Stimulated activated CD4-positive, alpha-beta T cell treated with anti-CD3 and anti-CD28 coated beads, Interleukin-15, amount 100 ng/mL, for 48 hours (primary cell): ENCODE measurements at regions not wholly inside any gene's neighbourhood (a gene's known extent, or its start where the extent isn't known, plus 50 kb on each side); places are given as distances from the start of the nearest gene placed in this dataset.
"Not testable (repeated sequence)": the region's sequence is repeated elsewhere in the genome, so short reads cannot be mapped to it uniquely, and the experiment has no call there.

Experiments
- DNase-seq, 2 donors: peaks; one replicate each; pipeline ENCODE4 v3.0.0-alpha.2; 2020; ENCODE audit warnings: low read depth in 2 of 2

DNA sequence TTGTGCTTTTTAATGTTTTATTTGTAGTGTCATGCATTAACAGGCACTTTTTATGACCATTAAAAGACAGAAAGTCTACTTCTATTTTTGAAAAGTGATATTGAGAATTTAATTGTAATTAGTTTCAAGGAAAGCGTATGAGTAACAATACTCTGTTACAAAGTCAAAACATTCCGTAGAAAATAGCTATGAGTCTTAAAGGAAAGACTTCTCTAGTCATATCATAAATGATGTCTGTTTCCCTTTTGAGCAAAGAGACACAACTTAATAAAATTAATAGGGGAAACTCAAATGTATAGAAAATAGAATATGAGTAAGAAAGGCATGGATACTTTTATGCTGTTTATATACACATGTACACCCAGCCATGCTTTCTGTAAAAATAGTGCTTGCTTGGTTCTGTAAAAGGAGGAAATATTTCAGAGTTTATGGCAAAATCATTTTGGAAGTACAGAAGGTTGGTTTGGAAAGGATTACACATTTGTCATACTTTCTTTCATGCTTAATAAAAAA, 107.8 kb upstream of the AHI1 start:
- no peak for DNase-seq

DNA sequence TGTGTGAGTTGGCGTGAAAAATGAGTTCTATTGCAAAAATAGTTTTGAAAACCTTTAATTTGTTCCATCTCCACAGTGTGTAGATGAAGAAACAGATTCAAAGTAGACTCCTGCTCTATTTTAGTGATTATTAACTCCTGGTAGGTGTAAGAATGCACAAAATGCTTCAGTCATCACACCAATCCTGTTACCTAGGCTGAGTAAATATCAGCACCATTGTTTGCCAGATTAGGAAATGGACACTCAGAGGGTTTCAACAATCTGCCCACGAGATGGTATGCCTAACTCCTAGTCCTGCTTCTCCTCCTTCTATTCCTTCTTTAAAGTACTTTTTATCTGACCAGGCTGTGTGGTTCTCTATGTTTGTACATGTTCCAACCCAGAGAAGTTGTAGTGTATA, 108.9 kb upstream of the AHI1 start:
- DNase-seq: no peak

DNA sequence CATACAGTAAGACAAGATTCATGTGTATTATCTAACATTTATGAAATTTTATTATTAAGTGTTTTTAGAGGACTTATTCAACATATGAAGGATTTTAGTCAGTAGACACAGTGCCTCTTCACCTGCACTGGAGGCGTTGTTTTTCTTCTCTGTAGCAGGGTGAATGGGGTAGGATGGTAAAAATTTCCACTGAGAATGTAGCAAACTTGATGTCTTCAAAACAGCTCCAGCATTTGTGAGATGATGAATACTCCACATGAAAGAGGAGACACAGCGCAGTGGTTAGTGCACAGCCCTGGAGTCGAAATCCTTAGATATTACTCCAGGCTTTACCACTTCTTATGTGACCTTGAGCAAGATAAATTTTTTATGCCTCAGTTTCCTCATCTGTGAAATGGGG, 110.5 kb upstream of the AHI1 start:
- no peak for DNase-seq

DNA sequence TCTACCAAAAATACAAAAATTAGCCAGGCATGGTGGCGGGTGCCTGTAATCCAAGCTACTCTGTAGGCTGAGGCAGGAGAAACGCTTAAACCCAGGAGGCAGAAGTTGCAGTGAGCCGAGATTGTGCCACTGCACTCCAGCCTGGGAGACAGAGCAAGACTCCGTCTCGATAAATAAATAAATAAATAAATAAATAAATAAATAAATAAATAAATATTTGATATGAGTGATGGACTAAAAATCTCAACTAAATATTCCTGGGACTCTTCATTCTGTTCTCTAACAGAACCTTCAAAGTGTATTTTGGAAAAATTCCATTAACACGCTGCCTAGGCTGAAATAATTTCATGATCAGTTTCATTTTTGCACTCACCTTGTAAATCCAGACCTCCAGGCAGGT, 112.7 kb upstream of the AHI1 start:
- not testable (repeated sequence) for DNase-seq

DNA sequence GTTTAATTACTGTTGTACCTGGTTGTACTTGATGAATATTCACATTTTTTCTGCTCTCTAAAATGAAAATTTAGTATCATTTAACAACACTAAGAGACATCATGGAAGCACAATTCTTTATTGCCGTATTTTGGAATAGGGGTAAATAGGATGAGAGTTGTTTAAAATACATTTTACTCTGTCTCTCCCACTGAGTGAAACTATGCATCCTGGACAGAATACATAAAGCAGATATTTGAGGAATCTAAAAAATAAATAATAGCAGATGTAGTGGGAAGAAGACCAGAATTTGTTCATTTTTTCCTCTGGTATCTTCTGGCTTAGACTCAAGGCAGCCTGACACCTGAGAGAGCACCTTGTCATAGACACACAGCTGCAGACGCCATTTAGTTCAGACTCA, 119.1 kb upstream of the AHI1 start:
- no peak for DNase-seq

DNA sequence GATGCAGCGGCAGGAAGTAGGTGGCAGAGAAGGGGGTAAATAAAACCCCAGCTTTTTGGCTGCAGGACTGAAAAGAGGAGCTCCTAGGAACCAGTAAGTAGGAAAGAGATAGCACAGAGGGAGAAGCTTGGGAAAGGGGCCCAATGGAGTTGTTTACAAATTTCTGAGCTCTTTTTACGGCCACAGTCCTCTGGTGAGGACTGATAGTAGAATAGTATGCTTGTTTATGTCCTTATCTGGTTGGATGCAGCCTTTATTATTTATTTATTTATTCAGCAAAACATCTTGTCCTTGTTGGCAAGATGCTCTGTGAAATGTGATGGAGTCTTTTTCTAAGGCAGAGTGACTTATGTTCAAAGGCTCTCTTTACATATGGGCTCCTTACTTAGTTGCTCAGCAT, 119.7 kb upstream of the AHI1 start:
- no peak for DNase-seq

DNA sequence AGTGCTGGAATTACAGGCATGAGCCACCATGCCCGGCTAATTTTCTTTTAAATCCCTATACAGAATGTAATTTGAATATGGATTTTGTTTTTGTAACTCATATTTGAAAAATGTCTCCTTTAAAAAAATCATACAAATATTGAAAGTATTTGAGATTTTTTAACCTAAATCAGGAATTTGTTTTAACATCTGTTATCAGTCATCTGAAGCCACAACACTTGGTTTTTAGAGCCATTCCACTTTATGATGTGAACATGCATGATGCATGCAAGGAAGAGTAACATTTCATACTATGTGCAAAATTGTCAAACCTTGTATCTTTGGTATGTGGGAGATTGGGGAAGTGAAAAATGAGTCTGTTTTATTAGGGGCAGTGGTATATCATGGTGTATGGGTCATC, 124.5 kb upstream of the AHI1 start:
- DNase-seq: no peak

DNA sequence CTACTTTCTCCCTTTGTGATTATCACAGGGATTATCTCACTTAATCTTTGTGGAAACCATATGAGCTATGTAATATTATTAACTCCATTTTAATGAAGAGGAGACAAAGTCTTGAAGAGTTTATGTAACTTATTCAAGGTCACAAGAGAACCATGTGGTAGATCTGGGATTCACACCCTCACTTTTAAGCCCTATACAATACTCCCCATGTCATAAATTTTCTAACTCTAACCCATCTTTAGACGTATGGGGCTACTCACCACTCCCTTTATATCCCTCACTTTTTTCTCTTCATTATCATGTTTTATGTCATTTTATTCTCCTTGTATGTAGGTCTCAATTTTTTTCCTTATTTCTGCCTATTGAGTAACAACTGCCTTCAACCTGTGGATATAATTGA, 126.4 kb upstream of the AHI1 start:
- no peak for DNase-seq

DNA sequence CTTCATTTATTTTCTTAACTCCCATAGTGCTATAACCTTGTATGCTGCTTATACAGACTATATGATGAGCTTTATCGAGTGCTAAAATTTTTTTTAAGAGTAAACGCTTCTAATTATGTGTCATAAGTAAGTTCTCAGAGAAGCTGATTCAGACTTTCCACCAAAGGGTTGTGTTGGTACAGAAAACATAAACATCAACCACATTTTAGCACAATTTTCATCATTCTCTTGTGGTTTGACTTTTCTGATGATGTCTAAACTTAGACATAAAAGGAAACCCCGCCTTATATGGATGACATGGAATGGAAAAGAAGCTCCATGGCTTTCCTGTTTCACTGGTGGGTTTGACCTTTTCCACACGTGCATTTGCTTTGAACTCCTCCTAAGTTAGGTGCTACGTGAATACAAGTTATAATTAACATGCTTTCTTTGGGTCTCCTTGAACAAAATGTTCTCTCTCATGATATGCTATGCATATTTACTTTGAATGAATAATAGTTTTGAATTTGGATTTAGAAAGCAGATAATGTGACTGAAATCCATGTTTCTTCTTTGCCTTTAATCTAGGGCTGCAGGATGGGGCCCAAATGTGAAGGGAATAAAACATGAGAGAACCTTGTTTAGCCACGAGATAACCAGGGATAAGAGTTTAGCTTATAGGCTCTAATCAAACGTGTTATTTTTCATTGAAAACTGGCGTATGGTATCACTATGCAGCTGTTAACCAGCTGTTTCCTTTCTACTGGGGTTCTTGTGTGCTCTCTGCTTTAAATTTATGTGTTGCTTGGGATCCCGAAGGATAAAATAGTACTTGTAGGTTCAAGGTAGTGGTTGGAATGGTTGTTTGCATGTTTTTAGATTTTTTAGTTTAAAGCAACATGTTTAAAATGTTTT, 127.1 kb upstream of the AHI1 start:
- peak in 1 of 2 donors; percentile 10 for DNase-seq

DNA sequence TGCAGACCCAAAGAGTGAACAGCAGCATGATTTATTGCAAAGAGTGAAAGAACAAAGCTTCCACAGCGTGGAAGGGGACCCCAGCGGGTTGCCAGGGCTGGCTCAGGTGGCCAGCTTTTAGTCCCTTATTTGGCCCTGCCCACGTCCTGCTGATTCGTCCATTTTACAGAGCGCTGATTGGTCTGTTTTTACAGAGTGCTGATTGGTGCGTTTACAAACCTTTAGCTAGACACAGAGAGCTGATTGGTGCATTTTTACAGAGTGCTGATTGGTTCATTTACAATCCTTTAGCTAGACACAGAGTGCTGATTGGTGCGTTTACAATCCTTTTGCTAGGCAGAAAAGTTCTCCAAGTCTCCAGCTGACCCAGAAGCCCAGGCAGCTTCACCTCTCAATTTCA, 128.5 kb upstream of the AHI1 start:
- DNase-seq: not testable (repeated sequence)

DNA sequence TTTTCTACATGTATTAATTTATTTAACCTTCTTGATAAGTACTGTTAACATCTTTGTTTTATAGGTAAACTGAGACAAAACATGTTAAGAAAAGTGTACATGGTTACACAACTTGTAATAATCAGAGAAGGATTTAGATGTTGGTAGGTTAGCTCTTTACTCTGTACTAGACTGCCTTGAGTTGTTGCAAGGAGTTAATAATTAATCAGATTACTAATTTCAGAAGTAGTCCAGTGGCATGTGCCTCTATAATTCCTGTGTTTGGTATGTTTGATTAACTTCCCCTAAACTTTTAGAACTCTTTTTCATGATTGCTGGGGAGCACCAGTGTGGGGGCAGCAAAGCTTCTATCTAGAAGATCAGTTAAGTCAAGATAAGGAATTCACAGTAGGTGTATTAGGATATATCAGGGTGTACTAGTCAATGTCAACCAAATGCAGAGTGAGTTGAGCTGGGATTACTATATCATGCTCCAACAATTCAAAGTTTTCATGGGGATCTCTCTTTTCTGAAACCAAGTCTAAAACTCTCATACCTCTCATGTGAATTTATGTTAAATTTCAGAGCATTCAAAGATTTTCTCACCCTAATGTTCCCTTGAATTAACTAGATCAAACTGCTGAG, 129.7 kb upstream of the AHI1 start:
- DNase-seq: no peak

DNA sequence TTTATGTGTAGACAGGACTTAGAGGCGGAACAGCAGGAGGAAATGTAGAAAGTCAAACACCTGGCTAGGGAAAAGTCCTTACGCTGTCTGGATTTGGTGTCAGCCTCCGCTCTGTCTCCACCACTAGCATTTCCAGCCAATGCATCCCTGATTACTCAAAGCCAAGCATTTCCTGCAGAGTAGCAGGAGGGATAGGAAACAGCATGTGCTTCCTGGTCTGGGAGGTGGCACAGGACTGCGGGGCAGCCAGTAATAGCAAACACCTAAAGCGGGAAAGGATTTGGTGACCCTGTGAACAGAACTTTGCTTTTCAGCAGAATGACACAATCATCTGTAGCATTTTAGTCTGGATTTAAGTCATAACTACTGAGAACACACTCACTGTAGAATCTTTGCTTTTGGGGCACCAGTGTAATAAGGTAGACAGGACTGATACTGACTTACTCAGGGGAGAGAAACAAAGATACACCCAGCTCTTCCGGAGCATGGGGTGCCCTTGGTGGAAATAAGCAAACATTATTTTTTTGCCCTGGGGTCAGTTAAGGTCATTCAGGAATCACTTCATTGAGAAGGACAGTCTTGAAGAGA, 133.3 kb upstream of the AHI1 start:
- DNase-seq: no peak

DNA sequence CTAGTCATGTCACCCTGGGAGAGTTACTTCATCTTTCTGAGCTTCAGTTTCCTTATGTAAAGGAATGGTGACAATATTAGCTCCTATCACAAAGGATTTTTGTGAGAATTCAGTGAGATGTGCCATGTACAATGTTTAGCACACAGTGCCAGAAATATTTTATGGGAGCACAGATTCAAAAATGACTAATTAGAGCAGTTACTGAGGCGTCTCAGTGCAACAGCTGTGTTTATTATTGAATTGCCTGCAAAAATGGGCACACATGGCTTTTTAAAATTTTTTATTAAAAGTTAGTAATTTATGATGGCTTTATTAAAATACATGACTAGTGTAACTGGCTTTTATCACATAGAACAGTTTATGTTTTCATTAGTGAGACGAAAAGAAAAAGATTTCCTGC, 134.3 kb upstream of the AHI1 start:
- DNase-seq: no peak

DNA sequence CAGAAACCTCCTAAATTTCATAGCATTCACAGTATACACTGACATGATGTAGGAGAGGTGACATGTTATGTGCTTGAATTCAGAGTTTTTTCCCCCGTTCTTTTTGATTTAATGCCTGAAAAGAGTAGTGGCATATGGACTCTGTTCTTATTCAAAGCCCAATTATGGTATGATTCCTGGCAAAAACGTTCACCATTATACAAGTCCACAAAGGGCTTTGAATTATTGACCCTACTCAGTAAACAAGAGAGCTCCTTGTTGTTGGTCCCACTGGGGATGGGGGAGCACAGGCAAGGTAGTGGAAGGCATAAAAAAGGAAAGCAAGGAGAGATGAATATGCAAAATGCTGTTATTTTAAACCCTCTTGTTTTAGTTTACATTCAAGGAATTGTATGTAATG, 136.0 kb upstream of the AHI1 start:
- no peak for DNase-seq

DNA sequence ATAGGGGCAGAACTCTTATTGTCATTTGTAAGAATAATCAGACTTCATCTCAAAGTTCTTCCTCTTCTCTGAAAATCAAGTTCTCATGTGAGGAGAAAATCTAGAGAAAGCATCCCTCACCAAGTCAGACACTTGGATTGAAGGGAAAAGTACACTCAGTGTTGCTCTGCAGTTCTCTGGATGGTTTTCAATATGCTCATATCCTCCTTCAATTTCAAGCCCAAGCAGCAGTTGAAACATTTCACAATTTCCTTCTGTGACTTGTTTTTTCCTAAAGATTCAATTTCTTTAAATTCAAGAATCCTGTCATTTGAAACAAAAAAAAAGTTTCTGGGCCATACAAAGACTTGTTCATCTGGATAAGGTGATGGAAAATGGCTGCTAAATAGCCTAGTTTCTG, 140.2 kb upstream of the AHI1 start:
- DNase-seq: no peak

DNA sequence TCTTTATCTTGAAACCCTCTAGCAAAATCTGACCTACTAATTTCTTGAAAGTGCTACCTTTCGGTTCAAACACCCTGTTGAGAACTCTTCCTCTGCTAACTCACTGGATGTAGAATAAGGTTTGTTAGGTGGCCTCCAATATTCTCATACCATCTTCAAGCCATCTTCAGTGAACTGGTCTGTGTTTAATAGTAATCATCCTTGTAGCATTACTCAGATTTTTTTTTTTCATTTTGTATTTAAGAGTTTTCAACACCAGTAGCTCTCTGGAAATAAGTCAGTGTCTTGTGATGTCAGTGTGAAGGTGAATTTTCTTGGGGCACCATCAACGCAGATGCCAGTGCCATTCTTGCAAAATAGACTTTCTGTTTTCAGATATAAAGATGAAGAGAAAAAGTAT, 140.6 kb upstream of the AHI1 start:
- DNase-seq: no peak

DNA sequence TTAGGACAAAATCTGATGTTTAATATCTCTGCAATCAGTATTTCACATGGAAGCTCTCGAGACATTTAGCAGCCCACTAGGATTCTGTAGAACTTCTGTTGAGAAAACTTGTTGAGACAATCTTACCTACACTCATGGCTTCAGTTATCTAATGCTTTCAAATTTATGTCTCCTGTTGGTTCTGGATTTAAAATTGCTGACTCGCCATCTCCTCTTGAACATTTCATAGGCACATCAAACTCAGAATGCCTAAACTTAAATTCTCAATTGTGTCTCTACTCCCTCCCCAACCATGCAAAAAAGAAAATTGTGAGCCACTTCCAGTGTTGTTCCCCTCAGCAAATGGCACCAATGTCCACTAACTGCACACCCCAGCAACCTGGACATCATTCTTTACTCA, 142.5 kb upstream of the AHI1 start:
- DNase-seq: no peak

DNA sequence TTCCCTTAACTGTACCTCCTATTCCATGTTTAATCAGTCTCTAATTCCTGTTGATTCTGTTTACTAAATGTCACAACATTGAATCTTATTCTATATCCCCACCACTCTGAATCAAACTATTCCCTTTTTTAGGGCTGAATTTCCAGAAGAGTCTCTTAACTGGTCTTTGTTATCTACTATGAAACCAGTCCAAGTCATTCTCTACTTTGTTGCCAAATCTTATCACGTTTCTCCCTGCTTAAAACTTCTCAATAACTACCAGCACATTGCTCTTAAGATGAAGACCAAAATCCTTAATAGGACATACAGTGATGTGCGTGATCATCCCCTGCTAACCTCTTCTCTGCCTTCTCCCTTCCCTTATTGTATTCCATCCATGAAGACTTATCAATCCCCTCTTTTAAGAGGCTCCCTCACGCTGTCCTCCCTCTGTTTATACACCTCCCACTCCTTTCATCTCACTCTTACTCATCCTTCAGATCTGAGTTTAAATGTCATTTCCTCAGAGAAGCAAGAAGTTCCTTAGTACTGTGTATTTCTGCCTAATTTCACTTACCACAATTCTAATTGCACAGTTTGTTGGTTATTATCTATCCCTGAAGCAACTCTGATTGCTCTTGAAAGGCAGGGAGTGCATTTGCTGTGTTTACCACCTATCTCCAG, 143.0 kb upstream of the AHI1 start:
- no peak for DNase-seq

DNA sequence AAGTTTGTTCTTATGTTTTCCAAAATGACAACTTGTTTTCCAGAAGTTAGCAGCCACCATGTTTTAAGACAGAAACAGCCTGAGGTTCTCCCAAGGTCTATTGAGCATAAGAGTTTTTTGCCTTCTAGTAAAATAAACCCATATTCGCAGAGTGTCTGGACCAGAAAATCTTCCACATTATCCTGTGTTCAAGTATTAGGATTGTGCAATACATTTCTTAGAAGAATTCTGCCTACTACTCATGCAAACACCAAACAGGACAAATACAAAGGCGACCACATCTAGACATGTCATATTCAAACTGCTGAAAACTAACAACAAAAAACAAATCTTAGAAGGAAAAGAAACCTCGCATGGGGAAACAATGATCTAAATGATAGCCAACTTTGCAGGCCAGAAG, 145.4 kb upstream of the AHI1 start:
- DNase-seq: no peak

DNA sequence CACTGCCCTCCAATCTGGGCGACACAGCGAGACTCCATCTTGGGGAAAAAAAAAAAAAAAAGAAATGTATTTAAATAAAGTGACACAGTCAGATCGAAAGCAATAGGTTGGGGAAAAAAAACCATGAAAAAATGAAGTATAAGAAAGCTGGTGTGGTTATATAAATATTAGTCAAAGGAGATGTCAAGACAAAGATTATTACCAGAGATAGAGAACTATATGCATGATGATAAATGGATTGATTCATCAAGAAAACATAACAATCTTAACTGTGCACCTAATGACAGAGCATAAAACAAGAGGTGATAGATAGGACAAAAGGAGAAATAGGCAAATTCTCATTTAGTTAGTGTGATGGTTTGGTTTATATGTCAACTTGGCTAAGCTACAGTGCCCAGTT, 146.9 kb upstream of the AHI1 start:
- no peak for DNase-seq

DNA sequence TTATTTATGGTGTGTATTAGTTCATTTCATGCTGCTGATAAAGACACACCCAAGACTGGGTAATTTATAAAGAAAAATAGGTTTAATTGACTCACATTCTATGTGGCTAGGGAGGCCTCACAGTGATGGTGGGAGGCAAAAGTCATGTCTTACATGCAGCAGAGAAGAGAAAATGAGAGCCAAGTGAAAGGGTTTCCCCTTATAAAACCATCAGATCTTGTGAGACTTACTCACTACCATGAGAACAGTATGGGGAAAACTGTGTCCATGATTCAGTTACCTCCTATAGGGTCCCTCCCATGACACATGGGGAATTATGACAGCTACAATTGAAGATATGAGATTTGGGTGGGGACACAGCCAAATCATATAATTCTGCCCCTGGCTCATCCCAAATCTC, 150.0 kb upstream of the AHI1 start:
- DNase-seq: peak; percentile 17 to 22

DNA sequence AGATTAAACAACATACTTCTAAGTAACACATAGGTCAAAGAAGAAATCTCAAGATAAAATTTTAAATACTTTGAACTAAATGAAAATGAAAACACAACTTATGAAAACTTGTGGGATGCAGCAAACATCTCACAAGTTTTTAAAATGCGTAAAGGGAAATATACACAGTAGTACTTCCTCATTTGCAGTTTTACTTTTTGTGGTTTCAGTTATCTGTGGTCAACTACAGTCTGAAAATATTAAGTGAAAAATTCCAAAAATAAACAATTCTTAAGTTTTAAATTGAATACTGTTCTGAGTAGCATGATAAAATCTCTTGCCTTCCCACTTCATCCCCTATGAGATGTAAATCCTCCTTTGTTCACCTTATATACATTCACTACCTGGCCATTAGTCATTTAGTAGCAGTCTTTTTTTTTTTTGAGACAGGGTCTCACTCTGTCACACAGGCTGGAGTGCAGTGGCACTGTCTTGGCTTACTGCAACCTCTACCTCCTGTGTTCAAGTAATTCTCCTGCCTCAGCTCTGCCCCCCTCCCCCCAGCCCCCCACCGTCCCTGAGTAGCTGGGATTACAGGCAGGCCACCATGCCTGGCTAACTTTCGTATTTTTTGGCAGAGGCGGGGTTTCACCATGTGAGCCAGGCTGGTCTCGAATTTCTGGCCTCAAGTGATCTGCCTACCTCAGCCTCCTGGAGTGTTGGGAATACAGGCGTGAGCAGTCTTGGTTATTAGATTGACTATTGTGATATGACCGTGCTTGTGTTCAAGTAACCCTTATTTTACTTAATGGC, 154.6 kb upstream of the AHI1 start:
- no peak for DNase-seq
